ENCODE measurements at regions not wholly inside any gene's neighbourhood (a gene's known extent, or its start where the extent isn't known, plus 50 kb on each side); places are given as distances from the start of the nearest gene placed in this dataset.

DNA sequence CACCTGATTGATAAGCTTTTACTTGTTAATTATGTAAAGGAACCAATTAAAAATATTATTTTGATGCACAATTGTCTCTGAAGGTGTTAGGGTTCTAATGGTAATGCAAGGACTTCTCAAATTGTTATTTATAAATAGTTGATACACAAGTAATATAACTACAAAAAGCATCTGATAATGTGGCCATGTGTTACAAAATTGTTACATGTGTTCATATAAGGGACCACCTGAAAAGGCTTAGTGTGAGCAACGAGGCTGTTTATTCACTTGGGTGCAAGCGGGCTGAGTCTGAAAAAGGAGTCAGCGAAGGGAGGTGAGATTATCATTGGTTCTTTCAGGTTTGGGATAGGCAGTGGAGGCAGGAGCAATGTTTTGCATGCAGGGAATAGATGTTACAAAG is 421.9 kb upstream of the CADM2 start:
- Histone ChIP-seq H3K4me3 (ENCODE audit: low read length) (no peak overlapping the region), H3K9ac (ENCODE audit: low read length) (no peak overlapping the region), H4K20me1 (ENCODE audit: insufficient read depth, low read length) (no peaks in the 10 kb centered on the region), H3K27me3 (ENCODE audit: low read depth, low read length) (no peaks in the 10 kb centered on the region), H3K27ac (ENCODE audit: low read length) (no peak overlapping the region), H2AFZ (ENCODE audit: low read depth, low read length) (no peak overlapping the region), H3K4me2 (ENCODE audit: low read length) (no peak overlapping the region), H3K4me1 (ENCODE audit: low read length) (peaks cover 6% of the 10 kb centered on the region), H3K79me2 (ENCODE audit: low read length) (no peaks in the 10 kb centered on the region), H3K36me3 (replicated peaks; ENCODE audit: low read depth, low read length) (no peaks in the 10 kb centered on the region), H3K9me3 (ENCODE audit: insufficient read depth, low read length) (no peaks in the 10 kb centered on the region)
- TF ChIP-seq, protein P1, sequence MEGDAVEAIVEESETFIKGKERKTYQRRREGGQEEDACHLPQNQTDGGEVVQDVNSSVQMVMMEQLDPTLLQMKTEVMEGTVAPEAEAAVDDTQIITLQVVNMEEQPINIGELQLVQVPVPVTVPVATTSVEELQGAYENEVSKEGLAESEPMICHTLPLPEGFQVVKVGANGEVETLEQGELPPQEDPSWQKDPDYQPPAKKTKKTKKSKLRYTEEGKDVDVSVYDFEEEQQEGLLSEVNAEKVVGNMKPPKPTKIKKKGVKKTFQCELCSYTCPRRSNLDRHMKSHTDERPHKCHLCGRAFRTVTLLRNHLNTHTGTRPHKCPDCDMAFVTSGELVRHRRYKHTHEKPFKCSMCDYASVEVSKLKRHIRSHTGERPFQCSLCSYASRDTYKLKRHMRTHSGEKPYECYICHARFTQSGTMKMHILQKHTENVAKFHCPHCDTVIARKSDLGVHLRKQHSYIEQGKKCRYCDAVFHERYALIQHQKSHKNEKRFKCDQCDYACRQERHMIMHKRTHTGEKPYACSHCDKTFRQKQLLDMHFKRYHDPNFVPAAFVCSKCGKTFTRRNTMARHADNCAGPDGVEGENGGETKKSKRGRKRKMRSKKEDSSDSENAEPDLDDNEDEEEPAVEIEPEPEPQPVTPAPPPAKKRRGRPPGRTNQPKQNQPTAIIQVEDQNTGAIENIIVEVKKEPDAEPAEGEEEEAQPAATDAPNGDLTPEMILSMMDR (IDR thresholded peaks at IDR 0.05; ENCODE audit: low read depth, low read length), result no peak
- TF ChIP-seq EZH2phosphoT487 (IDR thresholded peaks at IDR 0.05; ENCODE audit: low read depth), result no peak

DNA sequence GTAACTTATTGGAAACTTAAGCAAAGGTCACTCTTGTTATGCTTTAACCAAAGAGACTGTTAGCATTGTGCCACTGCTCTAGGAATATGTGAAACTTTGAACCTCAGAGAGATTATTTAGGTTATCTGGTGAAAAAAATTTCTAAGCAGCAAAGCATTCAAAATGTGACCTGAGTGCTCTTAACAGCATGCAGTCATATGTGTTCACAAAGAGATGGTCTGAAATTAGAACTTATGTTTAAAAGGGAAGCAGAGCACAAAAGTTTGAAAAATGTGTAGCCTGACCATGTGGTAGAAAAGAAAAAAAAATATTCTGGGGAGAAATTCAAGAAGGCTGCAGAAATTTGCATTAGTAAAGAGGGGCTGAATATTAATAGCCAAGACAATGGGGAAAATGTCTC is 420.2 kb upstream of the CADM2 start:
- Histone ChIP-seq H2AFZ (ENCODE audit: low read depth, low read length) (no peak overlapping the region), H3K4me2 (ENCODE audit: low read length) (no peak overlapping the region), H3K4me1 (ENCODE audit: low read length) (peaks cover 6% of the 10 kb centered on the region), H3K27ac (ENCODE audit: low read length) (no peak overlapping the region), H3K9ac (ENCODE audit: low read length) (no peak overlapping the region), H3K36me3 (replicated peaks; ENCODE audit: low read depth, low read length) (no peaks in the 10 kb centered on the region), H3K9me3 (ENCODE audit: insufficient read depth, low read length) (no peaks in the 10 kb centered on the region), H3K4me3 (ENCODE audit: low read length) (no peak overlapping the region), H4K20me1 (ENCODE audit: insufficient read depth, low read length) (no peaks in the 10 kb centered on the region), H3K27me3 (ENCODE audit: low read depth, low read length) (no peaks in the 10 kb centered on the region), H3K79me2 (ENCODE audit: low read length) (no peaks in the 10 kb centered on the region)
- TF ChIP-seq, protein P1 (IDR thresholded peaks at IDR 0.05; ENCODE audit: low read depth, low read length), result no peak
- no peak for TF ChIP-seq EZH2phosphoT487 (IDR thresholded peaks at IDR 0.05; ENCODE audit: low read depth)

DNA sequence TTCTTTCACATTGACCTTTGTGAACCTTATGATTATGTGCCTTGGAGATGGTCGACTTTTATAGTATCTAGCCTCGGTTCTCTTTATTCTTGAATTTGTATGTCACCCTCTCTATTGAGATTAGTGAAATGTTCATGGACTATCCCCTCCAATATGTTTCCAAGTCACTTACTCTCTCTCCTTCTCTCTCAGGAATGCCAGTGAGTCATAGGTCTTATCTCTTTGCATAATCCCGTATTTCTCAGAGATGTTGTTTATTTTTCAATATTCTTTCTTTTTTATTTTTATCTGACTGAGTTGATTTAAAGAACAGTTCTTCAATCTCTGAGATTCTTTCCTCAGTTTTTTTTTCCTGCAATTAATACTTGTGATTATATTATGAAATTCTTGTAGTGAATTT is 411.6 kb upstream of the CADM2 start:
- no peaks in the 10 kb centered on the region for H3K4me1 ChIP-seq (ENCODE audit: low read length)
- no peak overlapping the region for H3K4me3 ChIP-seq (ENCODE audit: low read length)
- no peak for TF ChIP-seq EZH2phosphoT487 (IDR thresholded peaks at IDR 0.05; ENCODE audit: low read depth)
- TF ChIP-seq, protein P1 (IDR thresholded peaks at IDR 0.05; ENCODE audit: low read depth, low read length), result no peak
- no peaks in the 10 kb centered on the region for H3K36me3 ChIP-seq (replicated peaks; ENCODE audit: low read depth, low read length)
- H3K27me3 ChIP-seq (ENCODE audit: low read depth, low read length), result no peaks in the 10 kb centered on the region
- H4K20me1 ChIP-seq (ENCODE audit: insufficient read depth, low read length), result no peaks in the 10 kb centered on the region
- H3K79me2 ChIP-seq (ENCODE audit: low read length), result no peaks in the 10 kb centered on the region
- no peak overlapping the region for H3K27ac ChIP-seq (ENCODE audit: low read length)
- H2AFZ ChIP-seq (ENCODE audit: low read depth, low read length), result no peak overlapping the region
- no peaks in the 10 kb centered on the region for H3K9me3 ChIP-seq (ENCODE audit: insufficient read depth, low read length)
- no peak overlapping the region for H3K9ac ChIP-seq (ENCODE audit: low read length)
- H3K4me2 ChIP-seq (ENCODE audit: low read length), result no peak overlapping the region

DNA sequence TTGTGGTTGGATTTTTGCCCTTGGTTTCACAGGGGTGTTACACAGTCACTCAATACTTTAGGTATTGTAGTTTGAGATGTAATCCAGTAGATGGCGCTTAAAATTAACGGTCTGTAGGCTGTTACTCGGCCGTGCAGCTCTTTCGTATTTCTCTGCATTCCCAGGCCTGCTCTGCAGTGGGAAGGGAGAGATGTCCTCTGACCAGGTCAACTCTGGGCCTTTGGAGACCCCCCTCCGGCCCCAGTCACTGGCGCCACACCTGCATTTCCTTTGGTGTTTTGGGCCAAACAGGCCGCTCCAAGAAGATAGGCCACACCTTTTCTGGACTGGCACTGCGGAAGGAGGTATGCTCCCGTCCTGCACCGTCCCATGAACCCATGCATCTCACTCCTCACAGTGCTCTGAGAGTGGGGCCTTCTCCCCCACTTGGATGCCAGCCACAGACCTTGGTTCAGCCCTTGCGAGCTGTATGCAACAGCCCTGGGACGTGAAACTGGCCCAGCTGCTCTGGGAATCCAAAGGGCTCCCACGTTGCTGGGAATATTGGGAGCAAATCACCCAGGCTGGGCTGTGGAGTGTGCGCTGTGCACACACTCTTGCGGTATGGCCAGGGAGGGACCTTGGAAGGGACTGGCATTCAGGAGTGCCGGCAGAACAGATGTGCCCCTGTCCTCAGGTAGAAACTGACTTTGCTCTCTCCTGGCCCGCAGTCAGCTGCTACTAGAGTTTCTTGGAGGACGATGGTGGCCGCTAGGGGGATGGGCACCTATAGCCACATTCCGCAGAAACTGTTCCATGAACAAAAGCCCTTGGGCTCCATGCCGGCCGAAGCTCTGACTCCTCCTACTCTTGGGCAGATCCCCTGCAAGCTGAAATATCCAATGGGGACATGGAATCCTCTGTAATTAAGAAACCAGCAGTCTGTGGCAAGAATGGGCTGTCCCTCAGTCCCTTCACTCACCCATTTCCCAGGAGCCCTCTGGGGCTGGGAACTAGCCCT is 410.5 kb upstream of the CADM2 start:
- no peaks in the 10 kb centered on the region for H4K20me1 ChIP-seq (ENCODE audit: insufficient read depth, low read length)
- peak overlapping the region; percentile 73 for H3K4me2 ChIP-seq (ENCODE audit: low read length)
- no peaks in the 10 kb centered on the region for H3K36me3 ChIP-seq (replicated peaks; ENCODE audit: low read depth, low read length)
- H3K27ac ChIP-seq (ENCODE audit: low read length), result no peak overlapping the region
- H3K4me1 ChIP-seq (ENCODE audit: low read length), result no peaks in the 10 kb centered on the region
- peak overlapping the region; percentile 61 for H3K4me3 ChIP-seq (ENCODE audit: low read length)
- H3K27me3 ChIP-seq (ENCODE audit: low read depth, low read length), result no peaks in the 10 kb centered on the region
- no peak overlapping the region for H3K9ac ChIP-seq (ENCODE audit: low read length)
- TF ChIP-seq EZH2phosphoT487 (IDR thresholded peaks at IDR 0.05; ENCODE audit: low read depth), result no peak
- TF ChIP-seq, protein P1 (IDR thresholded peaks at IDR 0.05; ENCODE audit: low read depth, low read length), result peak; percentile 84
- no peaks in the 10 kb centered on the region for H3K79me2 ChIP-seq (ENCODE audit: low read length)
- H3K9me3 ChIP-seq (ENCODE audit: insufficient read depth, low read length), result no peaks in the 10 kb centered on the region
- peak overlapping the region; percentile 68; the same call in 1 of the 2 replicates for H2AFZ ChIP-seq (ENCODE audit: low read depth, low read length)
